ENCODE measurements at regions not wholly inside any gene's neighbourhood (a gene's known extent, or its start where the extent isn't known, plus 50 kb on each side); places are given as distances from the start of the nearest gene placed in this dataset.

DNA sequence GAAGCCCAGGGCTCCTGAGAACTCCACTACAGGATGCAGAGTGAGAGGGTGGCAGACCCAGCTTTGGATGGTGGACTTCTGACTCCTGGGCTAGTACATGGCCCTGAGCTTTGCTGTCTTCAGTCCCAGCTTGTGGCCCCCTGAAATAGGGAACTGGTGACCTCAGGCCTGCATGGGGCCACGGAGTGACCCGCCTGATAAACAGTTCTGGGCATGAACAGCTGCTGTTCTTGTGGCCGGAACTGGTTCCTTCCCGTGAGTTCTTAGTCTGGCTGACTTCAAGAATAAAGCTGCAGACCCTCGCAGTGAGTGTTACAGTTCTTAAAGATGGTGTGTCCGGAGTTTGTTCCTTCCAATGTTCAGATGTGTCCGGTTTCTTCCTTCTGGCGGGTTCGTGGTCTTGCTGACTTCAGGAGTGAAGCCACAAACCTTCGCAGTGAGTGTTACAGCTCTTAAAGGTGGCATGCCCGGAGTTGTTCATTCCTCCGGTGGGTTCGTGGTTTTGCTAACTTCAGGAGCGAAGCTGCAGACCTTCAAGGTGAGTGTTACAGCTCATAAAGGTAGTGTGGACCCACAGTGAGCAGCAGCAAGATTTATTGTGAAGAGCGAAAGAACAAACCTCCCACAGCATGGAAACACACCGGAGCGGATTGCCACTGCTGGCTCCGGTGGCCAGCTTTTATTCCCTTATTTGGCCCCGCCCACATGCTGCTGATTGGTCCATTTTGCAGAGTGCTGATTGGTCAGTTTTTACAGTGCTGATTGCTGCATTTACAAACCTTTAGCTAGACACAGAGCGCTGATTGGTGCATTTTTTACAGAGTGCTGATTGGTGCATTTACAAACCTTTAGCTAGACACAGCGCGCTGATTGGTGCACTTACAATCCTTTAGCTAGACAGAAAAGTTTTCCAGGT, 268.0 kb downstream of the ZEB1 start:
- TF ChIP-seq CHD2 (IDR thresholded peaks at IDR 0.05; ENCODE audit: low read length, partially characterized antibody) (no peak), MAFK (IDR thresholded peaks at IDR 0.05; ENCODE audit: partially characterized antibody) (peak; percentile 56), EP300 (IDR thresholded peaks at IDR 0.05) (no peak), REST (IDR thresholded peaks at IDR 0.05) (no peak), RFX5 (IDR thresholded peaks at IDR 0.05) (no peak), POLR2A (IDR thresholded peaks at IDR 0.05; ENCODE audit: low read length) (no peak), ZFP36 (IDR thresholded peaks at IDR 0.05; ENCODE audit: borderline replicate concordance, partially characterized antibody) (no peak)
- TF ChIP-seq, protein P1, sequence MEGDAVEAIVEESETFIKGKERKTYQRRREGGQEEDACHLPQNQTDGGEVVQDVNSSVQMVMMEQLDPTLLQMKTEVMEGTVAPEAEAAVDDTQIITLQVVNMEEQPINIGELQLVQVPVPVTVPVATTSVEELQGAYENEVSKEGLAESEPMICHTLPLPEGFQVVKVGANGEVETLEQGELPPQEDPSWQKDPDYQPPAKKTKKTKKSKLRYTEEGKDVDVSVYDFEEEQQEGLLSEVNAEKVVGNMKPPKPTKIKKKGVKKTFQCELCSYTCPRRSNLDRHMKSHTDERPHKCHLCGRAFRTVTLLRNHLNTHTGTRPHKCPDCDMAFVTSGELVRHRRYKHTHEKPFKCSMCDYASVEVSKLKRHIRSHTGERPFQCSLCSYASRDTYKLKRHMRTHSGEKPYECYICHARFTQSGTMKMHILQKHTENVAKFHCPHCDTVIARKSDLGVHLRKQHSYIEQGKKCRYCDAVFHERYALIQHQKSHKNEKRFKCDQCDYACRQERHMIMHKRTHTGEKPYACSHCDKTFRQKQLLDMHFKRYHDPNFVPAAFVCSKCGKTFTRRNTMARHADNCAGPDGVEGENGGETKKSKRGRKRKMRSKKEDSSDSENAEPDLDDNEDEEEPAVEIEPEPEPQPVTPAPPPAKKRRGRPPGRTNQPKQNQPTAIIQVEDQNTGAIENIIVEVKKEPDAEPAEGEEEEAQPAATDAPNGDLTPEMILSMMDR (IDR thresholded peaks at IDR 0.05) = no peak
